Trophoblast cell (in vitro differentiated cells and primary cell): ENCODE measurements at regions not wholly inside any gene's neighbourhood (a gene's known extent, or its start where the extent isn't known, plus 50 kb on each side); places are given as distances from the start of the nearest gene placed in this dataset.
"Not testable (repeated sequence)": the region's sequence is repeated elsewhere in the genome, so short reads cannot be mapped to it uniquely, and the experiment has no call there.

Experiments used
- DNase-seq, 2 donors: peaks; one replicate each; pipeline ENCODE4 v3.0.0-alpha.2; 2016
- H2AFZ ChIP-seq: 2 replicates; pipeline ENCODE4 v1.6.1; 2013; ENCODE audit warnings: low read length, moderate library complexity, mild to moderate bottlenecking; ENCODE audit not compliant: insufficient read depth, poor library complexity
- H2AK5ac ChIP-seq: 2 replicates; pipeline ENCODE4 v1.6.1; 2013; ENCODE audit warnings: mild to moderate bottlenecking, low read length
- H2BK120ac ChIP-seq: 2 replicates; pipeline ENCODE4 v1.6.1; 2013; ENCODE audit warnings: low read length, mild to moderate bottlenecking, moderate library complexity; ENCODE audit not compliant: insufficient read depth, poor library complexity
- H2BK12ac ChIP-seq: 2 replicates; pipeline ENCODE4 v1.6.1; 2013; ENCODE audit warnings: mild to moderate bottlenecking, low read length, moderate library complexity
- H2BK5ac ChIP-seq: 2 replicates; pipeline ENCODE4 v1.6.1; 2013; ENCODE audit warnings: low read length, low read depth, moderate library complexity, mild to moderate bottlenecking; ENCODE audit not compliant: poor library complexity
- H3K14ac ChIP-seq: 2 replicates; pipeline ENCODE4 v1.6.1; 2013; ENCODE audit warnings: mild to moderate bottlenecking, low read length
- H3K18ac ChIP-seq: 2 replicates; pipeline ENCODE4 v1.6.1; 2013; ENCODE audit warnings: mild to moderate bottlenecking, low read length
- H3K23ac ChIP-seq: 2 replicates; pipeline ENCODE4 v1.6.1; 2013; ENCODE audit warnings: low read length
- H3K27ac ChIP-seq: 2 replicates; pipeline ENCODE4 v1.5.1; 2013; ENCODE audit warnings: low read depth, mild to moderate bottlenecking, inconsistent platforms, low read length, moderate library complexity
- H3K27me3 ChIP-seq: 2 replicates; pipeline ENCODE4 v1.6.1; 2013; ENCODE audit warnings: inconsistent platforms, mild to moderate bottlenecking, low read length, moderate library complexity; ENCODE audit not compliant: insufficient read depth
- H3K36me3 ChIP-seq, 2 experiments: 1 replicate in 1 of 2; 2 replicates in 1 of 2; pipeline ENCODE4 v1.6.1; 2013; ENCODE audit warnings: low read length in 2 of 2, mild to moderate bottlenecking in 2 of 2, moderate library complexity in 1 of 2; ENCODE audit not compliant: insufficient read depth in 2 of 2, control insufficient read depth in 1 of 2
- H3K4ac ChIP-seq: 2 replicates; pipeline ENCODE4 v1.6.1; 2013; ENCODE audit warnings: low read depth, mild to moderate bottlenecking, low read length, moderate library complexity
- H3K4me1 ChIP-seq, 2 experiments: 1 replicate in 1 of 2; 2 replicates in 1 of 2; pipeline ENCODE4 v1.6.1; 2013; ENCODE audit warnings: low read length in 2 of 2, mild to moderate bottlenecking in 2 of 2, moderate library complexity in 1 of 2; ENCODE audit not compliant: insufficient read depth in 2 of 2, control insufficient read depth in 1 of 2
- H3K4me2 ChIP-seq: 2 replicates; pipeline ENCODE4 v1.6.1; 2013; ENCODE audit warnings: inconsistent platforms, mild to moderate bottlenecking, low read length, moderate library complexity
- H3K4me3 ChIP-seq: 2 replicates; pipeline ENCODE4 v1.5.1; 2013; ENCODE audit warnings: mild to moderate bottlenecking, low read depth, low read length, inconsistent platforms
- H3K79me1 ChIP-seq: one replicate; pipeline ENCODE4 v1.6.1; 2013; ENCODE audit warnings: low read length
- H3K79me2 ChIP-seq: 2 replicates; pipeline ENCODE4 v1.6.1; 2013; ENCODE audit warnings: low read length, mild to moderate bottlenecking; ENCODE audit not compliant: control insufficient read depth, insufficient read depth, poor library complexity
- H3K9ac ChIP-seq: 2 replicates; pipeline ENCODE4 v1.6.1; 2013; ENCODE audit warnings: mild to moderate bottlenecking, low read length
- H3K9me3 ChIP-seq: 2 replicates; pipeline ENCODE4 v1.6.1; 2013; ENCODE audit warnings: low read depth, mild to moderate bottlenecking, control low read depth, inconsistent platforms, low read length; ENCODE audit not compliant: insufficient read depth
- H4K12ac ChIP-seq: 2 replicates; pipeline ENCODE4 v1.6.1; 2013; ENCODE audit warnings: low read depth, mild to moderate bottlenecking, low read length, moderate library complexity
- H4K8ac ChIP-seq: 2 replicates; pipeline ENCODE4 v1.6.1; 2013; ENCODE audit warnings: low read depth, mild to moderate bottlenecking, low read length, moderate library complexity
- H4K91ac ChIP-seq: one replicate; pipeline ENCODE4 v1.6.1; 2013; ENCODE audit warnings: low read depth, mild to moderate bottlenecking, low read length, moderate library complexity
- WGBS: extraction: QIAGEN DNeasy Blood & Tissue Kit; methylation state at CpG from one replicate; pipeline ENCODE4 v1.1.7; 2013; ENCODE audit warnings: missing lambda C conversion rate; ENCODE audit not compliant: insufficient read length, insufficient coverage; ENCODE audit errors: extremely low coverage; 5-methylcytosine and 5-hydroxymethylcytosine counted together

DNA sequence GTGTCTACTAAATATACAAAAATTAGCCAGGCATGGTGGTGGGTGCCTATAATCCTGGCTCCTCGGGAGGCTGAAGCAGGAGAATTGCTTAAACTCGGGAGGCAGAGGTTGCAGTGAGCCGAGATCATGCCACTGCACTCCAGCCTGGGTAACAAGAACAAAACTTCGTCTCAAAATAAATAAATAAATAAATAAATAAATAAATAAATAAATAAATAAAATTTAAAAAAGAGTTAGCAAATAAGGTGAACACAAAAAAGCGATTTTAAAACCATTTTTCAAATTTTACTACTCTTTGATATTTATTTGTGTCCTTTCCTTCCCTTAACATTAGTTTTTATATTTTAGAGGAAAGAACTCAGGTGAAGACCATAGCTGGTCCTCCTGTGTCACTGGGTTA, 453.3 kb downstream of the ZNF536 start:
- H3K4ac ChIP-seq, H3K4me1 ChIP-seq, H3K14ac ChIP-seq, H3K79me1 ChIP-seq, H3K36me3 ChIP-seq, H3K18ac ChIP-seq, H4K12ac ChIP-seq, H2BK5ac ChIP-seq, H3K23ac ChIP-seq, H4K91ac ChIP-seq, H3K9ac ChIP-seq, H2AFZ ChIP-seq, DNase-seq, H2AK5ac ChIP-seq, H3K79me2 ChIP-seq, H3K4me3 ChIP-seq, H2BK12ac ChIP-seq, H3K27ac ChIP-seq, H2BK120ac ChIP-seq, H4K8ac ChIP-seq, H3K27me3 ChIP-seq, H3K4me2 ChIP-seq, H3K9me3 ChIP-seq: not testable (repeated sequence)
- WGBS = no CpG with 5 or more reads among the region's 5 CpGs

DNA sequence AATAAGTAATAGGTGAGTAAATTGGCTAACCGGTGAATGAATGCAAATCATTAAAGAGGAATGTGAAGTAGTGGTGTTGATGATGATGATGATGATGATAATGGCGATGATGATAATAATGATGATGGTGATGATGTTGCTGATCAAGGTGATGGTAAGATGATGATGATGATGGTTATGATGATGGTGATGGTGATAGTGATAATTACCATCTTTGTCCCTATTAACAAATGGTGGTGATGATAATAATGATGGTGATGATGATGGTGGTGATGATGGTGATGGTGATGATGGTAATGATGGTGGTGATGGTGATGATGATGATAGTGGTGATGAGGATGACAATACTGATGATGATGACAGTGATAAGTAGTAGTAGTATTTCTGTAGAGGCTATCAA, 452.6 kb downstream of the ZNF536 start:
- Histone ChIP-seq H2AFZ (no peak overlapping the region), H3K4me1 (no peaks in the 10 kb centered on the region), H3K79me1 (no peaks in the 10 kb centered on the region), H4K91ac (no peak overlapping the region), H3K4me2 (no peak overlapping the region), H3K4me3 (no peak overlapping the region), H3K79me2 (no peaks in the 10 kb centered on the region), H2AK5ac (no peak overlapping the region), H3K27me3 (no peaks in the 10 kb centered on the region), H3K27ac (no peak overlapping the region), H2BK120ac (no peak overlapping the region), H4K8ac (no peak overlapping the region), H4K12ac (no peak overlapping the region), H3K14ac (no peak overlapping the region), H2BK5ac (no peak overlapping the region), H3K4ac (no peak overlapping the region), H3K9ac (no peak overlapping the region), H3K36me3 (no peaks in the 10 kb centered on the region), H2BK12ac (no peak overlapping the region), H3K18ac (no peak overlapping the region), H3K9me3 (peaks cover 2% of the 10 kb centered on the region), H3K23ac (no peak overlapping the region)
- no peak for DNase-seq
- WGBS = no CpG with 5 or more reads among the region's 2 CpGs

DNA sequence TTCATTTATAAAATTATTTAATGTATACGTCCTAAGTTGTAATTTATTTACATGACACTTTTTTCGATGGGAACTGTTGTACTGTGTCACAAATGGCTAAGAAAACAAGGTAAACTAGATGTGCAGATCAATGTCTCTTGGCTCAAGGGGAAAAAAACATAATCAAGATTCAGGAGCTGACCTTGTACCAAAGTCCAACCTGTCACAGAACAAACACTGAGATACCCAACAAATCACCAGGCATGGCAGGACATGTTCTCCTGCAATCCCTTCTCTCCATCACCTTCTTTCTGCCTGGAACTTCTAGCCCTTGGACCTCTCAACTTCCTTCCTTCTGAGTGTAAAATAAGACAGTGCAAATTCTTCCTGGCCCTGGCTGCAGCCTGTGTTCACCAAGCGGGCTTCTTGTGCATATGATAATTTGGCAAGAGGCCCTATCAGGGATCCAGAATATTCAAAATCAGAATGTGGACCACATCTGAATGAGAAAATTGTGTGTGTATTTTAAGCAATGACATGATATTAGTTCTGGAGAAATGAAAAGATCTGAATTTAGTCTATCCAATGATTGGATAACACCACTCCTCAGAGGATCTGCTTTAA, 445.9 kb downstream of the ZNF536 start:
- Histone ChIP-seq H4K91ac (no peak overlapping the region), H3K27me3 (no peaks in the 10 kb centered on the region), H2AFZ (no peak overlapping the region), H3K36me3 (no peaks in the 10 kb centered on the region), H3K27ac (no peak overlapping the region), H3K4ac (no peak overlapping the region), H2AK5ac (no peak overlapping the region), H4K8ac (no peak overlapping the region), H3K79me2 (no peaks in the 10 kb centered on the region), H3K79me1 (no peaks in the 10 kb centered on the region), H3K4me2 (no peak overlapping the region), H3K14ac (no peak overlapping the region), H2BK120ac (no peak overlapping the region), H3K18ac (no peak overlapping the region), H2BK12ac (no peak overlapping the region), H3K4me3 (no peak overlapping the region), H3K9ac (no peak overlapping the region), H3K9me3 (no peaks in the 10 kb centered on the region), H3K4me1 (no peaks in the 10 kb centered on the region), H3K23ac (no peak overlapping the region), H2BK5ac (no peak overlapping the region), H4K12ac (no peak overlapping the region)
- no CpG with 5 or more reads among the region's 3 CpGs for WGBS
- DNase-seq = no peak

DNA sequence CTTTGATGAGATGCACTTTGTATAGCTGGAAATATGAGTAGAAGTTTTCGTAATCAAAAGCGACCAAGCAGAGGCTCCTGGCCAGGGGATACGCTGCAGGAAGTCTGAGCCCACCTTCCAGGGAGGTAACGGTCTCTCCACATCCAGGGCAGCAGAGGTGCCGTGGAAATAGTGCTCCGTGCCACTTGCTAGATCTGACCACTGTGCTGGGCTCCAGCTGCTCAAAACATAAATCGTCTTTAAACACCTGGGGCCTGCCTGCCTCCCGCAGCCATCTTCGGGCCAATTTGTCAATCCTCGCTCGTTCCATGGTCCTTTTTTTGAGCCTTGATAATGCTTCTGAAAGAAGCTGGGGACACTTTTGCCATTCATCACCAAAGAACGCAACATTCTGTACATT, 445.0 kb downstream of the ZNF536 start:
- Histone ChIP-seq H4K91ac (no peak overlapping the region), H3K27me3 (no peaks in the 10 kb centered on the region), H3K36me3 (no peaks in the 10 kb centered on the region), H3K14ac (no peak overlapping the region), H2AK5ac (no peak overlapping the region), H2BK120ac (no peak overlapping the region), H2BK5ac (no peak overlapping the region), H3K79me1 (no peaks in the 10 kb centered on the region), H3K79me2 (no peaks in the 10 kb centered on the region), H2AFZ (no peak overlapping the region), H3K9me3 (no peaks in the 10 kb centered on the region), H4K8ac (no peak overlapping the region), H4K12ac (no peak overlapping the region), H3K4ac (no peak overlapping the region), H3K4me3 (no peak overlapping the region), H3K4me1 (no peaks in the 10 kb centered on the region), H3K23ac (no peak overlapping the region), H3K9ac (no peak overlapping the region), H3K4me2 (no peak overlapping the region), H3K18ac (no peak overlapping the region), H2BK12ac (no peak overlapping the region), H3K27ac (no peak overlapping the region)
- no peak for DNase-seq
- WGBS = no CpG with 5 or more reads among the region's 12 CpGs
